Prostate gland (tissue), 2 donors: ENCODE measurements at regions not wholly inside any gene's neighbourhood (a gene's known extent, or its start where the extent isn't known, plus 50 kb on each side); places are given as distances from the start of the nearest gene placed in this dataset.

Source experiments
- POLR2A ChIP-seq: fragments of 450-650 bp; IDR thresholded peaks from one replicate; pipeline ENCODE4 v1.6.1; 2016; ENCODE audit warnings: antibody characterized with exemption, mild to moderate bottlenecking
- POLR2AphosphoS5 ChIP-seq: sonication (generic); formaldehyde crosslinking; IDR thresholded peaks from one replicate; pipeline ENCODE4 v1.6.1; 2017; ENCODE audit warnings: antibody characterized with exemption
- TF ChIP-seq, protein P1 (sequence below), 4 experiments: fragments of 200-600 bp in 2 of 4; fragments of 450-650 bp in 2 of 4; sonication (generic) in 2 of 4; IDR thresholded peaks; 1 replicate in 3 of 4; 2 replicates in 1 of 4; pipeline ENCODE4 v1.5.1; 2016 to 2019; ENCODE audit warnings: antibody characterized with exemption in 4 of 4, mild to moderate bottlenecking in 2 of 4, moderate library complexity in 2 of 4

DNA sequence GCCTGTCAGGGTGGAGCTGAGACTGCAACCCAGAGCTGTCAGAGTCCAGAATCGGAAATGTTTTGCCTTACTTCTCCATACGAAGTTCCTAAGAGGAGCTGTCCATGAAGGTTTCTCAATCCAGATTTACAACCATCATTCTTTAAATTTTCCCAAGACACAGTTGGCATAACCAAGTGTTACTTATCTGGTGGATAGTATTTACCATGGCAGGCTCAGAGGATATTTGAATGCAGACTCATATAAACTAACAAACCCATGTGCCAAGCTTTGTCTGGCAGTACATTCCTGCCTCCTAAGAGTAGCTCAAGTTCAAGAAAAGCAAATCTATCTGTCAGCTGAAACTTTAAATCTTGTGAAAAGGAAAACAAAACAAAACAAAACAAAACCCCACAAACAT is 267.9 kb downstream of the ZNF326 start:
- TF ChIP-seq POLR2A (no peak), POLR2AphosphoS5 (no peak)
- TF ChIP-seq, protein P1, sequence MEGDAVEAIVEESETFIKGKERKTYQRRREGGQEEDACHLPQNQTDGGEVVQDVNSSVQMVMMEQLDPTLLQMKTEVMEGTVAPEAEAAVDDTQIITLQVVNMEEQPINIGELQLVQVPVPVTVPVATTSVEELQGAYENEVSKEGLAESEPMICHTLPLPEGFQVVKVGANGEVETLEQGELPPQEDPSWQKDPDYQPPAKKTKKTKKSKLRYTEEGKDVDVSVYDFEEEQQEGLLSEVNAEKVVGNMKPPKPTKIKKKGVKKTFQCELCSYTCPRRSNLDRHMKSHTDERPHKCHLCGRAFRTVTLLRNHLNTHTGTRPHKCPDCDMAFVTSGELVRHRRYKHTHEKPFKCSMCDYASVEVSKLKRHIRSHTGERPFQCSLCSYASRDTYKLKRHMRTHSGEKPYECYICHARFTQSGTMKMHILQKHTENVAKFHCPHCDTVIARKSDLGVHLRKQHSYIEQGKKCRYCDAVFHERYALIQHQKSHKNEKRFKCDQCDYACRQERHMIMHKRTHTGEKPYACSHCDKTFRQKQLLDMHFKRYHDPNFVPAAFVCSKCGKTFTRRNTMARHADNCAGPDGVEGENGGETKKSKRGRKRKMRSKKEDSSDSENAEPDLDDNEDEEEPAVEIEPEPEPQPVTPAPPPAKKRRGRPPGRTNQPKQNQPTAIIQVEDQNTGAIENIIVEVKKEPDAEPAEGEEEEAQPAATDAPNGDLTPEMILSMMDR (IDR thresholded peaks at IDR 0.05), result no peak
